Fibroblast of skin of left quadriceps (primary cell): ENCODE measurements at regions not wholly inside any gene's neighbourhood (a gene's known extent, or its start where the extent isn't known, plus 50 kb on each side); places are given as distances from the start of the nearest gene placed in this dataset.
A peak's percentile ranks its signal among the peaks of the same experiment; 100 is the strongest.
"Not testable (repeated sequence)": the region's sequence is repeated elsewhere in the genome, so short reads cannot be mapped to it uniquely, and the experiment has no call there.

Experiments
- DNase-seq, 2 experiments: peaks; one replicate each; pipeline ENCODE4 v3.0.0-alpha.2; 2013; ENCODE audit warnings: low read depth in 2 of 2

DNA sequence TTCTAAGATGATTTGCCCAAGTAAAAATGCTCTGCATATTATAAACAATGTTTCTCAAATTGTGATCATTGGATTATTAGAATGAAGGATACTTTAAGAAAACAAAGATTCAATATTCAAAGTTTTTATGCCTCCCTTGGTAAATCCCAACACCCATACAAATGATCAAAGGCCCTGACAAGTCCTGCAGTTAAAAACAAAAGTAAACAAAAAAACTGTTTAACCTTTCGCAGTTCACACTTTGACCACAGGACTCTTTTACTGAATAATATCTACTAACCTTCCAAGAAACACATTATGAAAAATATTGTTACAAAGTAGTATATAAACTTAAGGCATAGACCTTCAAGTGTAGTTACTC lies 365.9 kb upstream of the ZFHX3 start:
- no peak for DNase-seq

DNA sequence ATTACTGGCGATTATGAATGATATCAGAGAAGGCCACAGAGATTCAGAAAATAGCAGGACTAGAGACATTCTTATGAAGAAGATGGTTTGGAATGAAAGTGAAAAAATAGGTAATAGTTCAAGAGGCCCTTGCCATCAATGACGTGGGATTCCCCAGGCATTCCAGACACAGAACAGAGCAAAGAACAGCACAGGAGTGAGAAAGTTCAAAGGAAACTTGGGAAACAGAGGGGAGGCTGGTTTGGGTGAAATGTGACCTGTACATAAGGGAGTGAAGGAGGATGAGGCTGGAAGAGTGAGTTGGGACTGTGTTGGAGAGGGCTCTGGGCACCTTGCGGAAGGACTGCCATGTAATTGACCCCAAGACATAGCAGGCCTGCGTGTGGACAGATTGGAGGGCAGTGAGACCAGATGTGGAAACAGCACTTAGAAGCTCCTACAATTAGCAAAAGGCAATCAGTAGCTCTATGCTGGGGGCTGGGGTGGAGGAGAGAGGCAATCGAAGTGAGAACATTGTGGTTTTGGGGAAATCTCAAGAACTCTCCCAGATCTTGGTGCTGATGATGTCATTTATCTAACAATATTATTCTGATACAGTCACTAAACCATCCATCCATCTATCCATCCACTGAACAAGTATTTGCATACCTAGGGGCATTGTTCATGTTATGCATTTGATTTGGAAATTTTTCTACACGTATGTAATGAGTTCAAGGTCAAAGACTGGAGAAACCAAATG lies 365.3 kb upstream of the ZFHX3 start:
- no peak for DNase-seq

DNA sequence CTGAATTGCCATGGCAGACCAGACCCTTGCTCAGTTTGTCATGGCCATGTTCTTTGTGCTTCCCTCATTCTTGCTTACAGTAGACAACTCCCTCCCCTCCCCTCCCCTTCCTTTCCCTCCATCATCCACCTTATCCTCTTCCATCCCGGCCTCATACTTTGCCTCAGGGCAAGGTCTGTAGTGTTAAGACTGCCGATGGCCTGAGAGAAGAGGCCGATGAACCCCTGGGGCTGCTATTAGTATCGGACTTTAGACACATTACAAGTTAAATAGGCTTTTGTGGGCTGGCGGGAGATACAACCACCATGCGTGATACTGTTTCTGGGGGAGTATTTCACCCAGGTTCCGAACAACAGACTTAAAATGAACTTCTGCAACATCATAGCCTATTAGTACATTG lies 364.5 kb upstream of the ZFHX3 start:
- no peak for DNase-seq

DNA sequence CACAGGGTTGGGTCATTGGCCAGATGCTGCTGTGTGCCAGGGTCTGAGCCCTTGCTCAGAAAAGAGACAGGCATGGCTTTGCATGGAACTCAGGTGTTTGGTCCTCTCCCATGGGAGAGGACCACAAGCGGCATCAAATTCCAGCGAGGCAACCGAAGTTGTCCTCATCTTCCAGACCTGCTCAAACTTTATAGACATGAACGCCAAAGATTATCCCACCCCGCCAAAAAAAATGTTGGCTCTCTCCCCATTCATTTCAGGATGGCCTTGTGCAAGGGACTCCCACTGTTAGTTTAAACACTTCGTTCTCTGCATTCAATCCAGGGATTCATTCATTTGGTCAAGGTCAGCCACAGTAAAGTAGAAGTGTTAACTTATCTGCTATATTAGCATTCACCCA lies 360.8 kb upstream of the ZFHX3 start:
- no peak for DNase-seq

DNA sequence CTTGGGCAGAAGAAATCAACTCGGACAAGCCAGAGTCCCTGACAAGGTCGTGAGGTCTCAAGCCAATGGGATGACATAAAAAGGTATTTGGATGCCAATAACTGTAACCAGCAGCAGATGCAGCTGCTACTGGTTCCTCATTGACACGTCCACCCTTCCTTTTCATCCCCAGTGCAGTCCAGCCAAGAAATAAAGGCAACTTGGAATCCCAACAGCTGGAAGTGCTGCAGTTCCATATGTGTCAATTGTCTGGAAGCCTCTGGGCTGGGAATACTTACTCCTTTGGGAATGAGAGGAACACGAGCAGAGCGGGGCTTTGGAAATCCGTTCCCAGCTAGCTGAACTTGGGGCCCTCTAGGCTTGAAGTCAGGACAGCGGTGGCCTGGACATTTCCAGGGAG lies 360.4 kb upstream of the ZFHX3 start:
- DNase-seq: no peak

DNA sequence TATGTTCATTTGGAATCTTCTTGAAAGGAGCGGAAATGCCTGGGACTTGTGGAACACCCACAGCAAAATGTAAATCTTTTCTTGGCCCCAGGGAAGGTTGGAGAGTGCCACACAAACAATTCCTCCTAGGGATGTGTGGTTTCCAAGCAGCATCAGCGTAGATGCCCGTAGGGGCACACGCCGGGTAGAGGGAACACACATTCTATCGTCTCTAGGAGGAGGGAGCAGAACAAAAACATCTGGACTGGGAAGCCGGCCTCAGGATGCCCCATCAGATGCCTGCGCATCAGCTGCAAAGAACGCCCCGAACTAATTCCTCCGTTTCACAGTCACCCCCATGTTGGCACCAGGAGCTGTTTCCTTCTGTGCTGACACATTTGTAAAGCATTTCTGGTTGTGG lies 357.9 kb upstream of the ZFHX3 start:
- DNase-seq: peak; percentile 6 to 7

DNA sequence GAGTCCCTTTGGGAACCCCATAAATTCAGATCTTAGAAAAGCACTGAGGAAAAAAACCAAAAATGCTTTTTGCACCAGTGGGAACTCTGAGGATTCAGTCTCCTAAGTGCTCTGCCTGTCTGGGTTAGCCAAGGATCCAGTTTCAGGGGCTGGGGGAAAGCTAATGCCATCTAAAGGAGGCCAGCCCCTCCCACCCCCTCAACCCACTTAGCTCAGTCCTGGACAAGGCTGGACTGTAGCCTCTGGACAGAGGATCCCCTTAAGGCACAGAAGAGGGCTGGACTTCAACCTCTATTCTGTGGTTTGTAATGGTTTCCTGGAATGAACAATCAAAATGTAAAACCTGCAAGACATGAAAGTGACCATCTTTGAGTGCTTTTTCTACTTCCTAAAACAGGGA lies 356.1 kb upstream of the ZFHX3 start:
- DNase-seq: no peak

DNA sequence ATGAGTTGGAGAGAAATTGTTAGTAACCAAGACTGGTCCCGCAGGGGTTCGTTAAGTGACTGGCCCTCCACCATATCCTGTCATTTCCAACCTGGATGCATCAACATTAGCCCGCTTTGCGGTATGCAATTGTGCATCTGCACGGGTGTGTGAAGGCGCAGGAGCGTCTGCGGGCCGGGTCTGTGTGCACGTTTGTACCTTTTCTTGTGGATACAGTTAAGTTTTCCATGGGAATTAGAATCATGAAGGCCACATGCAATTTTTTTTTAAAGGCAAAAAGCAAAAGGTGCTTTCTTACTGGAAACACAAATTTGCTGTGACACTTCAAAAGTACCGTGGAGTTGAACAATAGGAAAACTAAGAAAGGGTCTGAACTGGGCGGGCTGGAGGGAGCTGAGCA lies 355.4 kb upstream of the ZFHX3 start:
- DNase-seq: no peak

DNA sequence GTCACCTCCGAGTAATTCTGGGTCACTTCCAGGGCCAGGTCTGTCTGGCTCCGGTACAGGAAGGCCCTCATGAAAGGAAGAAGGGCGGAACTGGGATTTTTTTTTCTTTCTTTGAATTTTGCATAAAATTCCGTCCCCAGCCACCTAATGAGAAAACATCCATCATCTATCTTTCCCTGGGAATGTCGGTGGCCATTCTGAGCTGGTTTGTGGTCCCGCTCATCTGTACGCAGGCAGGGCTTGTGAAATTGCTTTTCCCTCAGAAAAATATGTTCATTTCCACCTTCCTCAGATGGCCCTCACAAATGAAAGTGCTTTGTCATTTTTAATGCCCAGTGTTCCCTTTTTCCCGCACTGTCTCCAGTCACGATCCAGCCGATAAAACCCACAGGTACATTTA lies 353.0 kb upstream of the ZFHX3 start:
- no peak for DNase-seq

DNA sequence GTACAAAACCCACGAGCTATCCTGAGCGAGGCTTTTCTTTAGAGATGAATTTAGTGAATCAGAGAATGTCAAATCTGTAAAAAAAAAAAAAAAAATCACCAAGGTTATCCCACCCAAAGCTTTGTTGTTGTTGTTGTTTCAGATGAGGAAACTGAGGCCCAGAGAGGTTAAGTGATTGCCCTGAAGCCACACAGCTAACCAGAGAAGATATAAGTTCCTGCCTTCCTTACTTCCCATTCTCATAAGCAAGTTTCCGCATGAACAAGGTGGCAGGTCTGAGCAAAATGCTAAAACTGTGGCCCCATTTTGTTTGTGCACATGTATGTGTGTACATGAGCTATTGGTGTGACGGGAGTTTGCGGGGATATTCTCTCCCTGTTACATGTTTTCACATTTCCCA lies 352.1 kb upstream of the ZFHX3 start:
- no peak for DNase-seq

DNA sequence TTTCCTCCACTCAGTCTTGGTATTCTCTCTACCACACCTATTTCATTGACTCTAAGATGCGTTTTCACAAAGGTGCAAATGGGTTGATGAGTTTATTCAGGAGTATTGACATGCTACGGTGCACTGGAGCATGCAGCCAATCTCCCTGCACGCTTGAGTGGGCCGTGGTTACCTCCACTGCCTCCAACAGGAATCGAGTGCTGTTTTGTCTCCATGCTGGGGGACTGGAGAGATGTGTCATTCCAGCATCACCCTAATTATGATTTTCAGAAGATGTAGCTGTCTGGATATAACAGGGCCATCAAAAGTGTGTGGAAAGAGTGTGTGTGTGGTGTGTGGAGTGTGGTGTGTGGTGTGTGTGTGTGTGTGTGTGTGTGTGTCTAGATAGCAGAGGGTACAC lies 351.6 kb upstream of the ZFHX3 start:
- no peak for DNase-seq

DNA sequence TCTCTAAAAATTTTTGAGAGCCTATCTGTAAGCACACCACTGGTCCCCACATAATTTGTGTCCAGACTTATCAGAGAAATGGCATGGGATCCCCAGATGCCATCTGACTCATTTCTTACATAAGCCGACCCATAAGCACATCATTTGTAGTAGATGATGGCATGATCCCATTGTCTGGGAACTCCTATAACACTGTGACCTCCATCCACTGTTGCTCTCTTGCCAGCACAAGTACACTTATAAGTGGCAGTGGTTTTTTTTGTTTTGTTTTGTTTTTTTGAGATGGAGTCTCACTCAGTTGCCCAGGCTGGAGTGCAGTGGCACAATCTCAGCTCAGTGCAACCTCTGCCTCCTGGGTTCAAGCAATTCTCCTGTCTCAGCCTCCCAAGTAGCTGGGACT lies 350.7 kb upstream of the ZFHX3 start:
- DNase-seq: not testable (repeated sequence)

DNA sequence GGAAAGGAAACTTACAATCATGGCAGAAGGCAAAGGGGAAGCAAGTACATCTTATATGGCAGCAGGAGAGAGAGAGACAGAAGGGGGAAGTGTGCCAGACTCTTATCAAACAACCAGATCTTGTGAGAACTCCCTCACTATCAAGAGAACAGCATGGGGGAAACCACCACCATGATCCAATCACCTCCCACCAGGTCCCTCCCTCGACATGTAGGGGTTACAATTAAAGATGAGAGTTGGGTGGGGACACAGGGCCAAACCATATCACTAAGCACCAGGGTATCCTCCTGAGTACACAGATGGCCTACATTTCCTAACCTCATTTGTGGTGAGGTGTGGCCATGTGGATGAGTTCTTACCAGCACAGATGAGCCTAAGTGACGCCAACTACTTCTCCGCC lies 348.6 kb upstream of the ZFHX3 start:
- no peak for DNase-seq

DNA sequence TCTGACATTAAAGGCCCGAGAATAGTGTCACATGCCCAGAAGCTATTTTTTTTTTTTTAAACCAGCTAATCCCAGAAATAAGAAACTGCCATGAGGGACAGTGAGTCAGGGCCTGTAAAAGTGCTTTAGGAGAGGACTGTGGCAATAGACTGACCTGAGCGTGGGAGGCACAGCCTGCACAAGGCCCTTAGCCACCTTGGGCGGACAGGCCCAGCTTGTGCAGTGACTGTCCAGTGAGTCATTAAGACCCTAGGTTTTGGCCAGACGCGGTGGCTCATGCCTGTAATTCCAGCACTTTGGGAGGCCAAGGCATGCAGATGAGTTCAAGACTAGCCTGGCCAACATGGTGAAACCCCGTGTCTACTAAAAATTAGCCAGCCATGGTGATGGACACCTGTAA lies 343.0 kb upstream of the ZFHX3 start:
- no peak for DNase-seq

DNA sequence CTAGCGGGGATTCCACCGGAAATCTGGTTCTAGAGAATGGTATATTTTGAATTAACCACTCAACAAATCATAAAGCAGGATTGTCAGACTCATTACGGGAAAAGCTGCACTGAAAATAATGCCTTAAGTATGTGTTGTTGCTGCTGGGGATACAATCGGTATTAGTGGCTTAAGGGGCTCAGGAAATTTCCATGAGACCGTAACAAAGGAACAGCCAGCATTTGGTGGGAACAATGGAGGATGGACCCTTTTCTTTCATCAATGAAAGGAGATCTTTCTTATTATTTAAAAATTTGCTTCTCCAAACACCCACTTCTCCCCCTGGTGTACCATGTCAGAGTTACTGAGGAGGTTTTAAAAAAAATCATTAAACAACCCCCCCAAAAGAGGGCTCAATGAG lies 342.6 kb upstream of the ZFHX3 start:
- no peak for DNase-seq

DNA sequence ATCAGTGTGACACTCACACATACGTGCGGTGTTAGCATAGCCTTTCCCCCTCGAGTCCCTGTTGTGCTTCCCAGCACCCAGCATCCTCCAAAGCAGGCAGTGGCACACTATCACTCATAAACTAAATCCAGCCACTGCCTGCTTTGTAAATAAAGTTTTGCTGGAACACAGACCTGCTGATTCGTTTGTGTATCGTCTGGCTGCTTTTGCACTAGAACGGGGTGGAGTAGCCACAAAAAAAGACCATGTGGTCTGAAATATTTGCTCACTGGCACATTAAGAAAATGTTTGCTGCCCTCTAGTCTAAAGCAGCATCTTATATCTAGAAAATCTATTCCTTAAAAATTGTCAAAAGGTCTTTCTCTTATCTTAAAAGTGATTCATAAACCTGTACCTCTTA lies 341.2 kb upstream of the ZFHX3 start:
- DNase-seq: no peak

DNA sequence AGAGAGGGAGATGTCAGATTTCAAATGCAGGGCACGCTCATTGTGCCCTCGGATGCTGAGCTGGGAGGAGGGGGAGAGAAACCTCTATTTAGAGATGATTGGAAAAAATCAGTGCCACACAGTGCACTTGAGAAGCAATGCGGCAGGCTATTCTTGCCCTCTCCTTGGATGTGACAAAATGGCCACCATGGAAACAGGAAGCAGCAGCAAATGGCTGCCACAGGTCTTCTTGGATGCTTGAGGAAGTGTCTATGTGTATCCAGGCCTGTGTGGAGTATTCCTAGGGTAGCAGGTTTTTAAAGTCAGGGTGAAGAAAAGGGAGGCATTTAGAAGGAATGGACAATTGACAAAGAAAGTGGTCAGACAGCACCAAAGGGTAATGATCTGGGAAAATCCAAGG lies 340.1 kb upstream of the ZFHX3 start:
- no peak for DNase-seq

DNA sequence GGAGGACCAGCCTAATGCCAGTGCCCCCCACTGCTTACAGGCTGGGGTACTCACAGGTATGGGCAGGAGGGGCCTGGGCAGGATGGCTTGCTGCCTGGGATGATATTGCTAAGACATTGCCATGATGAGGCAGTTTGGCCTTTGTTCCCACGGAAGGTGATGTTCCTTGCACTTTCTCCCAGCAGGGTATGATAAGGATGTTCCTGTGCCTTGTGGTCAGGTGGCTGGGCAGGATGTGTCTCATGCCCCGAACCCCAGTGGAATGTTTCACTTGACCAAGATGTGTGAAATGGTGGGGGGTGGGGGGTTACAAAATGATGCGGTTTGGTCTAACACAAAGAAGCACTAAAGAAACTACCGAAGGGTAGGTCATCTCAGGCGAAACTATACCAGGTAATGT lies 337.8 kb upstream of the ZFHX3 start:
- no peak for DNase-seq

DNA sequence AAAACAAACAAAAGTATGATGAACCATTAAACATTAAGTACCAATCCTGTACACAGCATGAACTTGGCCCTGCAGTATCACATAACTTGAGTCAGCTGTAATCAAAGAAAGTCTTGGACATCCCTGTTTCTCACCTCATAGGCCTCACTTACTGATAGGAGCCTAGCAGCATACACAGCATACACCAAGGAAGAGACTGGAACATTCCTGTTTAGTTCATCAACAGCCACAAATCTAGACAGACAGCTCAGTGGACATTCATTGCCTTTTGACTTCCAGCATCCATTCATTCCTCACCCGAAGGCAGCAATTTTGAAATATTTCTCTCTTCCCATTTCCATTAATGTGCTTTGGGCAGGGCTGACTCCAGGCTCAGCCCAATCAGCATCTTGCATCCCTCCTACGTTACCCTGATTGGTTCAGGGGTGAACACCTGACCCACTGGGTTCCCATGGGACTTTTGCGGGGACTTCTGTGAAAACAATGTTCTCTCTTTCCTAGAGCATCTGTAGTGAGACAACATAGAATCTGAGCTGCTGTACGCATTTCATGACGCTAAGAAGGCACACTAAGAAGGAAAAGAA lies 336.7 kb upstream of the ZFHX3 start:
- DNase-seq: no peak

DNA sequence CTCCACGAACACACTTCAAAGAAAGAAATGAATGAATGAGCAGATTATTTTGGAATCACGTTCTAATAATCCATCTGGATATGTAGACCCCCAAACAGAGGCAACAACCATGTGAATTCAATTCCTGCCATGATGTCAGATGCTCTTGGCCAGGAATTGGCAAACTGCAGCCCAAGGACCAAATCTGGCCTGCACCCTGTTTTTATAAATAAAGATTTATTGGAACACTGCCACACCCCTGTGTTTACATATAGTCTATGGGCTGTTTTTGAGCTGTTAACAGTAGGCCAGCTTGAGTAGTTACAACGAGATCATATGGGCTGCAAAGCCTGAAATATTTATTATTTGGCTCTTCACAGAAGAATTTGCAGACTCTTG lies 336.0 kb upstream of the ZFHX3 start:
- no peak for DNase-seq

DNA sequence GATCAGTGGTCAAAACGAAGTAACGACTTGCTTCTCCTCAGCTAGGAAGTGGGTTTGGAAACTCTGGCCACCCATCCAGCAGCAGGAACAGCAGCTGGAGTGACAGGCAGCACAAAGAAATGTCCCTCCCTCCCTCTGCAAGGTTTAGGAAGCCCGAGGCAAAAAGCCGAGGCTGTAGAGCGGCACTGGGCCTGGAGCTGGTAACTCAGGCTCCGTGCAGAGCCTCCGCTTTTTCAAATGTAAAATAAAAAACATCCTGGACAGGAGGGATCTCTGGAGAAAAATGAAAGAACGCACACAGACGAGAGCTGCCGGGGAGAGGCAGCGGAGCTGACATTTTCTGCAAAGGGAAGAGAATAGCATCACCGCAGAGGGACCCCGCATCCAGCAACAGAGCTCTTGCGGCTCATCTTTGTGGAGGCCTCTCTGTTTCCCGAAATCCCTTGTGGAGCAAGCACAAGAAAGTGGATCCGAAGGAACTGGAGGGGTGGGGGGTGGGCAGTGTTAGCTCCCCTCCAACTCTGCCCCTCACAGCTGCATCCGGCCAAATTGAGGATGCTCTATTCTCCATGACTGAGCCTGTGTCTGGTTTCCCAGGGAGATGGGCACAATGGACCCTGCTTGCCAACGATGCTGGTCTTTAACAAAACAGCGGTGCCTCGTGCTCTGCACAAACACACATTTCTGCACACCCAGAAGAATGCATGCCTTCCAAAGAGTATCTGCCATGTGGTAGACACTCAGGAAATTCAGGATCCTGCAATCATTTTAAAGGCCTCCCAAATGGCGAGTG lies 335.5 kb upstream of the ZFHX3 start:
- no peak for DNase-seq

DNA sequence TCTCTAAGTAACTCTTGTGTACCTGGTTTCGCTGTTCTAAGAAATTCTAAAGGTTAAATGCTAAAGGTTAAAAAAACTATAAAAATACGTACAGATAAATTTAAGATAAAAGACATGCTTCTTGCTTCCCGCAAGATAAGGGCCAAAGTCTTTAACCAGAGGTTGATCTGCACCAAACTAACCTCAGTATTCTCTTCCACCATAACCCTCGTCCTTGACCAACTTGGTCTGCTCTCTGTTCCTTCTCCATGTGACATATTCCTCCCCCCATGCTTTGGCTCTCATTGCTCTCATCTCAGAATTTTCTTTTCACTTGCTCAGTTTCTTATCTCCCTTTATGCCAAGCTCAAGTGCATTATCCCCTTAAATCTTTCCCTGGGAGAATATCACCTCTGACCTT lies 330.5 kb upstream of the ZFHX3 start:
- no peak for DNase-seq

DNA sequence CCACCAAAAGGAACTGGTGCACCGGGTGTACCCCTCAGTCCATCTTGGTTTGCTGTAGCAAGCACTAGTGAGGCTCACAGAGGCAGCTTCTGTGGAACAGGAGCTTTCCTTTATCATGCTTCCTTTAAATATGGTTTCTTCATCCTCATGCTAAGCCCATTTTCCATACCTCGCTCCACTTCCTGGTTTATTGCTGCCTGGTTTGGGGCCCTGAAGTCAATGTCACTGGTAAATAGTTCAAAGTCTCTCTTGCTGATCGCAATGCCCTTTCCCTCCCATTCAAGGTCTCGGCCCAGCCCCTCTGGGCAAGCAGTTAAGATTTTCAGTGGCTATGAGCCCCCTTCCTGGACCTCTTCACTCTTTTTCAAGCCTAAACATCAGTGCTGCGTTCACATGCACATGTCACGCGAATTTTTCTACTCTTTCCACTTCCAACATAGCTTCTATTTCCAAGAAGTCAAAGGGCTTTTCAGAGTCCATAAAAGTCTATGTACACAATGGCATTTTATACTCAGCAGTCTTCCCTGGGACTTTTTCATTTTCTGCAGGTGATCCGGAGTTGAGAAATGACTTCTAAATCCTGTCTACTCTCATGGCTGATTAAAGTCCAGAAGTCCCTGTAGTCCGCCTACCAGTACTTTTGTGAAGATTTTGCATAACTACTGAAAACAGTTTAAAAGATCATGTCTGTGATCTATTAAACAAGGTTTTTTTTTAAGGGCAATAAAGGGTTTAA lies 323.8 kb upstream of the ZFHX3 start:
- DNase-seq: no peak
